Stimulated activated CD4-positive, alpha-beta T cell treated with anti-CD3 and anti-CD28 coated beads, Interleukin-2, amount 100 ng/mL, for 4 hours (primary cell): ENCODE measurements at regions not wholly inside any gene's neighbourhood (a gene's known extent, or its start where the extent isn't known, plus 50 kb on each side); places are given as distances from the start of the nearest gene placed in this dataset.
A peak's percentile ranks its signal among the peaks of the same experiment; 100 is the strongest.

Experiments
- DNase-seq: peaks from one replicate; pipeline ENCODE4 v3.0.0-alpha.2; 2020; ENCODE audit warnings: low read depth

DNA sequence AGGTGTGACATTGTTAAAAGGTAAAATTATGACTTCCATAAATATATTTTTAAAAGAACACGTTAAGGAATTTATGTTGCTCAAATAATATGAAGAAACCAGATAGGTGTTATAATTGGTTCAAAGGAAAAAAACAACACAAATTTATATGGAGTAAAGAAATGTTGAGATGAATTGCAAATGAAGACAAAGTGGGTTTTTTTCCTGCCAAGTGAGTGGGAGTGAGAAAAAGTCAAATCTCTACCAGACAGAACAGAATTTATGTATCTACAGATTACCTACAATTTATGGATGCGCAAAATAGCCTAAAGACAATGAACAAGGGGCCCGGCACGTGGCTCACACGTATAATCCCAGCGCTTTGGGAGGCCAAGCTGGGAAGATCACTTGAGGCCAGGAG, 159.7 kb upstream of the SLC1A4 start:
- DNase-seq, result no peak

DNA sequence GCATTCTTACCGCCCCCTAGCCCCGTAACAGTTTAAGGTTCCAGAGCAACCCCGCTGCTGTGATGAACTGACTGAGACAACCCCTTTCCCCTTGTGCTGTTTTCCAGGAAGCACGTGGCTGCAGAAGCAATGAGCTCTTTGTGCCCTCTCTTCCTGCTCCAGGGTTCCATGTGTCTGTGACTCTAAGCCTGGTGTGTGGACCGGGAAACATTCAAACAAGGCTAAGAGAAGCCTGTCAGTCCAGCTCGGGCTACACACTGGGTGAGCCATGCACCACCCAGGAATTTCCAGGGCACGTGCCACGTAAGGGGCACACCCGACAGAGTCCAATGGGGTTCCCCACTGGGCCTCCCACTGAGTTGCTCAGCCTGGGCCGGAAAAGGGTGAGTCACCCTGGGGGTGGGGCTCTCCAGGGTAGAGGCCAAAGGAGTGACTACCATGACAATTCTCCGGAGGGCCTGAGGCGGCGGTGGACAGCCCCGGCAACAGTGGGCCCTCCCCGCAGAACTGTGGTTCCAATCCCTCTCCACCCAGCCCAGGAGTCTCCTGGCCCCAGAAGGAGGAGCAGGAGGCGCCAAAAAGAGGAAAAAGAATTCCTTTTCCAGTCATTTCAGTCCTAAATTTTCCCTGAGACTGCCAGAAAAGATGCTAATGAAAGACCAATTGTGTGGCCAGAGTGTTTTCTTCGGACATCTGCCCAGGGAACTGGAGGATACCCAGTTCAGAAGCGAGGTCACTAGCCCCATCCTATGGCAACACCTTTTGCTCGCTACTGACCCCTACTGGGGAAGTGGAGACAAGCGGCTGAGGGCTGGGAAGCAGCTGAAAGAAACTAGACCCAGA, 157.8 kb upstream of the SLC1A4 start:
- peak; percentile 77 for DNase-seq

DNA sequence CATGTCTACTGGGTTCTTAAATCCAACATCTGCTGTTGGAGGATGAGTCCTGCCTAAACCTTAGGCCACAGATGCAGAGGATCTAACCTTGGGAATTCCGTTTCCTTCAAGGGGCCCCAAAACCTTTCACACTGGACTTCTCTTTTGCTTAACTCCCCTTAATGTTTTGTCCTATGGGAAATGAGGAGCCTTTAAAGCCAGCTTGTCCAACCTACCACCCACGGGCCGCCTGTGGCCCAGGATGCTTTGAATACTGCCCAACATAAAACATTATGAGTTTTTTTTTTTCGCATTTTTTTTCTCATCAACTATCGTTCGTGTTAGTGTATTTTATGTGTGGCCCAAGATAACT, 157.2 kb upstream of the SLC1A4 start:
- DNase-seq, result no peak

DNA sequence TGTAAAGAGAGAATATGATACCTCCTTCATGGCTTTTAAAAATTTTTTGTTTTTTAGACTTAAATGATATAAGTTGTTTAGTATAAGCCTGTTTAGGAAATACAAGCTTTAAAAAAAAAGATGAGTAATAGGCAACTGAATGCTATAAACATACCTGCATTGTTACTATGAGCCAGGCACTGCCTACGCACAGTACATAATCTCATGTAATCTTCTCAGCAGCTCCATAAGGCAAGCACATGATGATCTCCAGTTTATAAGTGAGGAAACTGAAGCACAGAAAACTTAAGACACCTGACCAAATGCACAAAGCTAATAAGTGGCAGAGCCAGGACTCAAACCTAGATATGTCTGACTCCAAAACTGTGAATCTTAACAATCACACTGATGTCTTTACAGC, 156.3 kb upstream of the SLC1A4 start:
- DNase-seq, result no peak

DNA sequence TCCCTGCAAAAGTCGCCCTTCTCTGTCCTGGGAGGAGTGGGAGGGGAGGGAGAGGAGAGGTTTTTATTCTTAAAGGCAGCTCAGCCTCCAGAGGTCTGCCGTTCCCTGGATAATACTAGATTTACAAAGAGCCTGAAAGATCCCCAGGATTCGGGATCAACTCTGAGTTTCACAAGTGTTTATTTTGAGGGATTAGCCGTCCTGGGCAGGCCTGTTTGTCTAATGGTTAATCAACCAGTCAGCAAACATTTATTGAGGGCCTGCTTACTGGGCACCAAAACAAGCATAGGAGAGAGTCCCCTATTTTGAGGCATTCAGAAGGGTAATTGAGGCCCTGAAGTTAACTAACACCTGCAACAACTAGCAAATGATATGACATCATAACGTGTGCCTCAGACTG, 152.6 kb upstream of the SLC1A4 start:
- no peak for DNase-seq

DNA sequence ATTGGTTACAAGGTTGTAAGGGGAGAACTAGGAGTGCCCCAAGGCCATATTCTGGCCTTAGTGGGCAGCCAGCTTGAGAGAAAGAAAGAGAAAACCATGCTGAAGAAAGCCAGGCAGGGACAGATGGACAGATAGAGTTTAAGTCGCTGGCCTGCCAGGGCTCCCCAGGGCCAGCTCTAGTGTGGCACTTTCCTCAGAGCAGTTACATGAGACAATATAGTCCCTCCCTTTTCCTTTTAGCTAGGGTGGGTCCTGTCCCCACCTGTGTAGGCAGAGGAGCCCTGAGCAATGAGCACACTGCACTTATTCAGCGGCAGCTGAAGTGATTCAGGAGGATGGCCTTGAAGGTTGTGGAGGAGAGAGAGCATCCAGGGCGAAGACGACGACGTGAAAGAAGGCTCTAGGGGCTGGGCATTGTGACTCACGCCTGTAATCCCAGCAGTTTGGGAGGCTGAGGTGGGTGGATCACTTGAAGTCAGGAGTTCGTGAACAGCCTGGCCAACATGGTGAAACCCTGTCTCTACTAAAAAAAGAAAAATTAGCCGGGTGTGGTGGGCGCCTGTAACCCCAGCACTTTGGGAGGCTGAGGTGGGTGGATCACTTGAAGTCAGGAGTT, 152.0 kb upstream of the SLC1A4 start:
- no peak for DNase-seq

DNA sequence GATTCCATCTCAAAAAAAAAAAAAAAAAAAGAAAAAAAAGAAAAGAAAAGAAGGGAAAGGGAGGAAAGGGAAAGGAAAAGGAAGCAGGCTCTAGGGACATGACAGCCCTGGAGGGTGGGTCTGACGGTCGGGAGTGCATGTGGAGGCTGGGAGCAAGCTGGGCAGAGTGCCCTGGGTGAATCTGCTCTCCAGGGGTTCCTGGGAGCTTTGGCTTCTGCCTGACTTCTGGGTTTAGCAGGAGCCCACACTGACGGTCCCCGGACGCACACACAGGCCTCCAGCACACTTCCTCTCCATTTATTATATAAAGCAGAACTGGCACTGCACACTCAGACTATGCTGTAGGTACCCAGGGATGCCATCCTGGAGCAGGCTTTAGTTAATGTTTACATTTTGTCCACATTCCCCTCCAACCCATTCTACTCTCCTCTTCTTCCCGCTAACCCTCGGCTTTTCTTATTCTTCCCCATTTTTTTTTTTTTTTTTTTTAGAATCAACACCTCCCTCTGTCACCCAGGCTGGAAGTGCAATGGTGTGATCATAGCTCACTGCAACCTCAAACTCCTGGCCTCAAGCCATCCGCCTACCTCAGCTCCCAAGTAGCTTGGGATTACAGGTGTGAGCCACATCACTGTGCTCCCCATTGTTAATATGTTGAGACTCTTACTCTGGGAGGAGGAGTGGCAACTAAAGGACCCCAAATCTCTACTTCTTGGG, 151.1 kb upstream of the SLC1A4 start:
- no peak for DNase-seq

DNA sequence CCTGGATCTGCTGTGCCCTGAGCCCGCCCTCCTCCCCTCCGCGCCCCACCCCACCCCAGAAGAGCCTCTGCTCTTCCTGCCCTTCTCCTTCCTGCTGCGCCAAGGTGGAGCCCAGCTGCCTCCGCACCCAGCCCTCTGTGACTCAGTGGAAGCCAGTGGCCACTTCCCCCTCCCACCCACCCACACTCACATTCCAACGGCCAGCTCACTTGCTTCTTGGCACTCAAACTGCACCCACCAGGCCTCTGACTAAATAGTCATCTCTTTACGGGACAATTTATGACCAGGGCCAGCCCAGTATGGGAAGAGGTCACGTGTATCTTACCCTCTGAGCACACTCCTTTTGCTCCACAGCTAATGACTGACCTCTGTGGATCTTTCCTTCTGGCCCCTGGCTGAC, 150.4 kb upstream of the SLC1A4 start:
- DNase-seq, result no peak

DNA sequence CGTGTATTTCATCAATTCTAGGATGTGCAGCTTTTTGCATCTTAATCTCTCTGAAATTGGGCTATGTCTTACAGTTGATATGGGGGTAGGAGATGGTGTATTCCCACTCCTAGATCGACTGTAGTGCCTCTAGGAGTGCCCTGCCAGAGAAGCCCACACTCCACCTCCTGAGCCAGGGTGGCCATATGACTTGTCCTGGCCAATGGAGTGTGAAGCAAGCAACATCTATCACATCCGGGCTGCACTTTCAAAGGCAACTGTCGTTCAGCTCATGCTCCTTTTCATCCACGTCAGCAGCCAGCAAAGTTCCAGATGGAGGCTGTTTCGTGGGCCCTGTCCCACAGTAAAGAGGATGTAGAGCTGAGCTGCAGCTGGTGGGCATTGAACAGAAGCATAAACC, 149.4 kb upstream of the SLC1A4 start:
- no peak for DNase-seq

DNA sequence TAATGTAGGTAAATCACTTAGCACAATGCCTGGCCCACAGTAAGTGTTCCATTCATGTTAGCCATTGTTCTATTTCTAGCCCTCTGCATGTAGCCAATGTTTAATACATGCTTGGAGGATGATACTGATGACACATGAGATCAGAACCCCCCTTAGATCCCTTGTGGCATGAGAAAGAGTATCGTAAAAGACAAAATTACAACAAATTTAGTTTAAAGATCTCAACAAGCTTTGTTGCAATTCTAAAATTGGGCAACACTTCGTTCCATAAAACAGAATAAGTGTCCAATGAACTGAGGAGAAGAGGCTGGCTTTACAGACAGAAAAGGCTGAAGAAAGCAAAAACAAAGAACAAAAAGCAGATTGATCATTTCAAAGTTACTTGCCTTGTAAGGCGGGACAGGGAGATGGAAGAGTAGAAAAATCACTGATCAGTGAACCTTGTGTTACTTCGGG, 148.7 kb upstream of the SLC1A4 start:
- no peak for DNase-seq

DNA sequence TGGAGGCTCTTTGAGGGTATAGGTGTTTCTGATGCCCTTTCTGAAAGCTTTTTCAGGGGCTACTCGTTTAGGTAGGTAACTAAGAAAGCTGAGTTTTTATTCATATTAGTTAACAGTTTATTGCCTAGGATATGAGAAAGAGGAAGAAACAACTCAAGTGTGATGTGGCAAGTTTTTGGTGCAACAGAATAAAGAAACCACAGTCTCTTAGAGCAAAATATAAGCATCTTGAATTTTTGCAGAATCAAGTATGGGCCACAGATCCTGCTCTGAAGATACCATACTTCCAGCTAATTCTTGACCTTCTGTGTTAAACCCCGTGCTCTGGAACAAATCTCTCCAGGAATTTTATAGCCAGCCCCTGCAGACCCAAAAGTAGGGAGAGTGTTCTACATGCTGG, 147.7 kb upstream of the SLC1A4 start:
- DNase-seq, result no peak

DNA sequence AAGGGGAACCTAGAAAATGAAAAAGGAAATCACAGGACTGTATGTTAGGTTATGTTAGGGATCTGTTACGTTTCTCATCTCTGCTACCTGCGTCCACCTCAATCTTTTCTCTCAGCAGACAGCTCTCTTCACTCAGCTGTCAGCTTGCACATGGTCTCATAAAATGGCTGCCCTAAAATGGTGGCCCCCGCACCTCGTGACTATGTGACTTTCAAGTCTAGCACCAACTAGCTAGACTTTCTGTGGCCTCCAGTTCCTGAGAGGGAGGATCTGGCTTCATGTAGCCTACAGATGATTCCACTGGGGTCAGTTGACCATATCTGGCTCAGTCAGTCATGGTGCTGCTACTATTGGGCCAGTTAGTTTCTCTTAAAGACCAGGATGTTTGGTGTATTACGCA, 147.2 kb upstream of the SLC1A4 start:
- DNase-seq, result no peak

DNA sequence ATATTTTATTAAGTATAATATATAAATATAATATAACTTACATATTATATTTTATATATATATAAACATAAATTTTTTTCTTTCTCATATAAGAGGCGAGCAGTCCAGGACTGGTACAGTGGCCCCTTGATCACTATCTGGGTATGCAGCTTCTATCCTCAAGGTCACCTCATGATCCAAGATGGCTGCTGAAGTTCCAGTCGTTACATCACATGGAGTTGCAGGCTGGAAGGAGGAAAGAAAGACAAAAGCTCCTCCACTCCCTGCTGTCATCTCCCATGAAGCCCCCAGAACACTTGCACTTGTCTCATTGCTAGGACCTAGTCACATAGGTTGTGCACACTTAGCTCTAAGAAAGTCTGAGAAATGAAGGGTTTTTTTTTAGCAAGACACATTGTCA, 145.1 kb upstream of the SLC1A4 start:
- no peak for DNase-seq

DNA sequence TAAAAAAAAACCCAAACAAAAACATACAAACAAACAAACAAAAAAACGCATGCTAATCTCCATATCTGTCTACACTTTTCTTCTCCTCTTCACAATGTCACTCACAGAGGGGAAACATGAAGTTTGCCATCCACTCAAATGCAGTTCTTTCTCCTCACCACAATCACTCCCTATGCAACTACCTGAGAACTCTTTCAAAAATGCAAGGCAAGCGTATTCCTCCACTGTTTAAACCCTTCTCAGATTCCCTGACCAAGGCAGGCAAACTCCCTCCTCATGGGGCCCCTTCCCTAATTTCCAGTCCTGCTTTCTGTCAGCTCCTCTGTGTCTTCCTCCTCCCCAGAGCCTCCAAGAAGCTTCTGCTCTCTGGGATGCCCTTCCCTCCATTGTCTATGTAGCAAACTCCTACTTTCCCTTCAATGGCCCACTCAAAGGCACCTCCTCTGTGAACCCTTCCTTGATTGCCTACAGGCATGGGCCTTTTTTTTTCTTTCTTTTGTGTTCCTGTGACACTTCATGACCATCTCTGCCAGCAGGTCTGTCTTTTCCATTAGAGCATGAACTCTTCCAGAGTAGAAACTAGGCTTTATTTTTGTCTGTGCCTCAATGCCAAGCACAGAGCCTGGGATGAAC, 143.8 kb upstream of the SLC1A4 start:
- DNase-seq, result no peak

DNA sequence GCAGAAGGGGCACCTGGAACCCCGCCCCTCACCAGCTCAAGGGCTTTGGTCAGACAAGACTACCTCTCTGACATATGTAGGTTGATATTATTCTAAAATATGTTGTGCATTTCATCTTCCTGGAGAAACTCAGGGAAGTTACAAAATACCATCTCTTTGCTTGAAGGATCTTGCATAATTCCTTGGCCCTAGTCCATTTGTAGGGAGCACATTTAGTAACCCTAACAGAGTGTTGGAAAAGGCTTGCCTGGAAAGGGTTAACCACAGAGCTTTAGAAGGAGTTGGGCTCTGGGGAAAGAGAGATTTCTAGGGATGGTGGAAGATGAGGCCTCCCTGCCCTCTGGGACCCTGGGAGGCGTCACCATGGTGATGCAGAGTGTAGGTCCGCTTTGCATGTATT, 143.0 kb upstream of the SLC1A4 start:
- no peak for DNase-seq

DNA sequence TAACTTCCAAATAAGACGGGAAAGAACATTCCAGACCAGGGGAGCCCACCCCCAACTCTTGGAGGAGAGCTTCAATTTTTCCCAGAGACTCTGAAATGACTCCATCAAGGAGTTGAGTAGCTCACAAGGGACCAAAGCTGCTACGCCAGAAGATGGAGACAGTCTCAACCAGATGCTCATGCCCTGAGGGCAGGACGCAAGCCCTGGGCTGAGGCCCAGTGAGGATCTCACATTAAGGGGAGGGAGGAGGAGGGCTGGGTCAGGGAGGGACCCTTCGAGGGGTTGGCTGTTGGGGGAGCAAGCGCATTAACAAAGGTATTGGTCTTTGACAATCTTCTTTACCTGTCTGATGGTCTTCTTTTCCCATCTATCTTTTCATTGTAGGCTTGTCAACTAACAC, 141.3 kb upstream of the SLC1A4 start:
- DNase-seq, result no peak

DNA sequence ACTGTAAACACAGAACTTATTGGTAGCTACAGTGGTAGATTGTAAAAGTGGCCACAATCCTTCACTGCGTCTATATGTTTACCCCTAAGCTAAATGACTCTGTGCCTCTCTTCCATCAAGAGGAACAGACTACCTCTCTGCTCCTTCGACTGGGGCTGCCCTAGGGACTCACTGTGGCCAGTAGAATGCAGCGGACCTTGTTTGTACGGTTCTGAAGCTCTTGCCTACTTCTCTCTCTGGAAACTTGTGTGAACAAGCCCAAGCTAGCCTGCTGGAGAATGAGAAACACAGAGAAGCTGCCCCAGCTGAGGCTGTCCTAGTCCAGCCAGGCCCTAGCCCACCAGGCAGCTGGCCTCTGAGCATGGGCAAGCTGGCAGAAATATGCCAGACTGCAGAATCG, 140.8 kb upstream of the SLC1A4 start:
- no peak for DNase-seq

DNA sequence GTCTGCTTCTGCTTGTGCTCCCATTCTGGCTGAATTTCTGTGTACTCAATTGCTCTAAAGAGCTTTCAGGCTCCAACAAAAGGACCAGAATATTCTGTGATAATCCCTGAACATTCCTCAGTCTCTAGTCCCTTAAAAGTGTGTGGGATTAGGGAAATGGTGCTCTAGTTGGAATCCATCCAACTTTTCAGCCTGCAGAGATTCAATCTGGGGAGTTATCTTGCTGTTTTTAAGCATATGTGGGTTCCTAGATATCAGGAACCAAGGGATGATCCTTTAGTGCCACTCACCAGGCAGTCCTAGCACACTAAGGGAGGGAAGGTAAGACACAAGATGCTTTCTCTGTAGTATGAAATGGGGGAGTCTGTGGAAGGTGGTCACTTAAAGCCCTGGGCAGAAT, 140.3 kb upstream of the SLC1A4 start:
- no peak for DNase-seq

DNA sequence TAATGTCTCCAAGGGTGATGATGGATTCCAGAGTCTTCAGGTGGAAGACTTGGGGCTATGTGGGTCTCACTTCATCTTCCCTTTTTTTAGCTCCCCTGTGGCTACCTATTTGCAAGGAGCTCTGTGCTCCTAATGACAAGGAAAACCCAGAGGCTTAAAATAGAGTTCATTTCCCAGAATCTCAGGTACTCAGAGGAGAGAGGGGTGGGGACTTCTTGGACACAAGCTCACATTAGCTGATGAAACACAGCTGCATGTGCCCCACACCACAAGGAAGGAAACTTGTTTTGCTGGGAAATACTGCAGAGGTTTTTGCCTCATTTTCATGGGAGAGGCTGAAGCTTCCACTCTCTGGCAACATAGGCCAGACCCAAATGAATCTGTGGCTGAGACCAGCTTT, 138.6 kb upstream of the SLC1A4 start:
- DNase-seq, result no peak

DNA sequence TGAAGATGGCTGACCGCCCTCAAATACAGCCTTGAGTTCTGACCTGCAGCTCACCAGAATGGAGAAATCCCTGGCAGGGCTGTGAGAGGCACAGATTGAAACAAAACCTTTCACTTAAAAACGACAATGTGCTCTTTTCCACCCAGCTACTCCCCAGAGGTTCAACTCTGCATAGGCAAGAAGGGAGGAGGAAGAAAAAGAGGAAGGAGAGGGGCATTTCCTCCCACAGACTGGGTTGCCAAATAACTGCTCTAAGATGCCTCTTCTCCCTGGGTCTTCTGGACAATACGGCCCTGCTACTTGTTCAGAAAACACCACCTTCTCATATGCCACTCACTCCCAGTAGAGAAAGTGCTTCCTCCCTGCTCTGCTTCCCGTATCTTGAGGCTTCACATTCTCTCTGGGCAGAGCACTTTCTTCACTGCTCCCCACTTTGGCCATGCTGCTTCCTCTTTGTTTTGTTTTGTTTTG, 136.4 kb upstream of the SLC1A4 start:
- DNase-seq, result no peak

DNA sequence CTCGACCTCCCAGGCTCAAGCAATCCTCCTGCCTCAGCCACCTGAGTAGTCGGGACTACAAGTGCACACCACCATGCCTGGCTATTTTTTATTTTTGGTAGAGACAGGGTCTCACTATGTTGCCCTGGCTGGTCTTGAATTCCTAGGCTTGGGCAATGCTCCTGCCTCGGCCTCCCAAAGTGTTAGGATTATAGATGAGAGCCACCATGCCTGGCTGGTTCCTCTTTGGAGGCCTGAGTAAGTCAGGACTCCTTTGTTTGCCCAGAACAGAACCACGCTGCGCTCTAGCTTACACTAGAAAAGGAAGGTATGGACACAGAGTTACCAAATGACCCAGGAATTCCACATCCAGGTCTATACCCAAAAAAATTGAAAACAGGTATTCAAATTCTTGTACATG, 135.9 kb upstream of the SLC1A4 start:
- no peak for DNase-seq

DNA sequence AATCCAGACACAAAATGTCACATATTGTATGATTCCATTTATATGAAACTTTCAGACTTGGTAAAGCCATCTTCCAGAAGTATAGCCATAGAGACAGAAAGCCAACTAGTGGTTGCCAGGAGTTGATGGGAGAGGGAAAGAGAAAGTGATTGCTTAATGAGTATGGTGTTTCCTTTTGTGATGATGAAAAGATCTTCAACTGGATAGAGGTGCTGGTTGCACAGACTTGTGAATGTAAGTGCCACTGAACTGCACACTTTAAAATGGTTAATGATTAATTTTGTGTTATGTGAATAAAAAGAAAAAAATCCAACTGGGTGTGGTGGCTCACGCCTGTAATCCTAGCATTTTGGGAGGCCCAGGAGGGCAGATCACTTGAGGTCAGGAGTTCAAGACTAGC, 135.3 kb upstream of the SLC1A4 start:
- DNase-seq, result no peak

DNA sequence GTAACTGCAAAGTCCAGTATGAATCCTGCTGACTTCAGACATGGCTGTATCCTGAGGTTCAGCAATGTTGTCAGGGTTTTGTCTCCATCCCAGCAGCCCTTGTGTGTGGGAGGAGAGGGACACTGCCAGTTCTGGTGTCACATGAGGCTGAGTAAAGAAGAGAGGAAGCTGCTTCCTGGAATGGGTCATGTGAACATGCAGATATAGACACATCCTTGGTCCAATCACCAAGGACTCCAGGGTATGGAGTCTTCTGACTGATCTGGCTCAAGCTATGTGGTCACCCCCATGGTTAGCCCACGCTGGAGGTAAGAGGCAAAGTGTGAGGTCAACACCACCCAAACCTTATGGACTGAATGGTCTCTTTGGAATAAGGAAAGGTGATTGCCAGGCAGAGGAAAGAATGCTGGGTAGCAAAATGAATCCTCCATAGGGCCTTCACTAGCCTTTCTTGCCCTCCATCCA, 134.4 kb upstream of the SLC1A4 start:
- DNase-seq, result no peak
